Right renal pelvis (tissue), 4 donors: ENCODE measurements at regions not wholly inside any gene's neighbourhood (a gene's known extent, or its start where the extent isn't known, plus 50 kb on each side); places are given as distances from the start of the nearest gene placed in this dataset.

Experiments
- DNase-seq, 4 donors: peaks; one replicate each; pipeline ENCODE4 v3.0.0-alpha.2; 2013; ENCODE audit warnings: low read depth in 4 of 4, low spot score in 3 of 4, missing footprints in 1 of 4

- DNase-seq = no peak
Measured at GRCh38 chr20:11521476-11522365, 396.0 kb upstream of the BTBD3 start.

GRCh38 chr20:11522366-11522741 is 395.3 kb upstream of the BTBD3 start:
- no peak for DNase-seq

- no peak for DNase-seq
Measured at GRCh38 chr20:11529047-11529446, 388.6 kb upstream of the BTBD3 start.

- no peak for DNase-seq
Measured at GRCh38 chr20:11537032-11537431, 380.7 kb upstream of the BTBD3 start.

GRCh38 chr20:11539450-11539849 is 378.2 kb upstream of the BTBD3 start:
- DNase-seq = no peak

GRCh38 chr20:11540558-11540957 is 377.1 kb upstream of the BTBD3 start:
- DNase-seq = no peak

GRCh38 chr20:11542645-11543044 is 375.0 kb upstream of the BTBD3 start:
- no peak for DNase-seq

- peak; percentile 55 to 73 (median 66) for DNase-seq
Measured at GRCh38 chr20:11544029-11544678, 373.5 kb upstream of the BTBD3 start.

- DNase-seq = no peak
Measured at GRCh38 chr20:11546939-11547338, 370.8 kb upstream of the BTBD3 start.

GRCh38 chr20:11549172-11550103 is 368.3 kb upstream of the BTBD3 start:
- DNase-seq = no peak

- DNase-seq = no peak
Measured at GRCh38 chr20:11550657-11551338, 366.9 kb upstream of the BTBD3 start.

- DNase-seq = no peak
Measured at GRCh38 chr20:11551479-11551878, 366.2 kb upstream of the BTBD3 start.

GRCh38 chr20:11553603-11554002 is 364.1 kb upstream of the BTBD3 start:
- no peak for DNase-seq

GRCh38 chr20:11555510-11555909 is 362.2 kb upstream of the BTBD3 start:
- no peak for DNase-seq

- DNase-seq = no peak
Measured at GRCh38 chr20:11556410-11556809, 361.3 kb upstream of the BTBD3 start.

- DNase-seq = no peak
Measured at GRCh38 chr20:11564491-11564890, 353.2 kb upstream of the BTBD3 start.

- no peak for DNase-seq
Measured at GRCh38 chr20:11569163-11569562, 348.5 kb upstream of the BTBD3 start.

GRCh38 chr20:11573507-11573906 is 344.2 kb upstream of the BTBD3 start:
- DNase-seq = no peak

GRCh38 chr20:11581271-11581670 is 336.4 kb upstream of the BTBD3 start:
- DNase-seq = no peak

GRCh38 chr20:11582060-11582459 is 335.6 kb upstream of the BTBD3 start:
- DNase-seq = no peak
